GM21360 (cell line): ENCODE measurements at regions not wholly inside any gene's neighbourhood (a gene's known extent, or its start where the extent isn't known, plus 50 kb on each side); places are given as distances from the start of the nearest gene placed in this dataset.
"Not testable (repeated sequence)": the region's sequence is repeated elsewhere in the genome, so short reads cannot be mapped to it uniquely, and the experiment has no call there.

Experiments used
- ATAC-seq: cut with Tn5 transposase; IDR thresholded peaks from one replicate; pipeline ENCODE4 v1.9.1; 2021; ENCODE audit warnings: mild to moderate bottlenecking, moderate library complexity; ENCODE audit not compliant: unreplicated experiment

- ATAC-seq = no peak
Observed at GRCh38 chr2:64936809-64937208, 52.4 kb upstream of the SLC1A4 start.

- not testable (repeated sequence) for ATAC-seq
Observed at GRCh38 chr2:64937314-64937686, 51.9 kb upstream of the SLC1A4 start.

GRCh38 chr2:64937687-64938491 is 51.3 kb upstream of the SLC1A4 start:
- peak; percentile 32 for ATAC-seq

GRCh38 chr2:64938607-64939285 is 50.5 kb upstream of the SLC1A4 start:
- ATAC-seq = no peak

GRCh38 chr2:64939332-64939917 is 49.8 kb upstream of the SLC1A4 start:
- peak; percentile 41 for ATAC-seq
